Activated CD4-positive, alpha-beta T cell treated with anti-CD3 and anti-CD28 coated beads, Interleukin-2, amount 50 U/mL, for 16 hours (primary cell): ENCODE measurements at regions not wholly inside any gene's neighbourhood (a gene's known extent, or its start where the extent isn't known, plus 50 kb on each side); places are given as distances from the start of the nearest gene placed in this dataset.
"Not testable (repeated sequence)": the region's sequence is repeated elsewhere in the genome, so short reads cannot be mapped to it uniquely, and the experiment has no call there.

Experiments
- DNase-seq: peaks from one replicate; pipeline ENCODE4 v3.0.0-alpha.2; 2020

DNA sequence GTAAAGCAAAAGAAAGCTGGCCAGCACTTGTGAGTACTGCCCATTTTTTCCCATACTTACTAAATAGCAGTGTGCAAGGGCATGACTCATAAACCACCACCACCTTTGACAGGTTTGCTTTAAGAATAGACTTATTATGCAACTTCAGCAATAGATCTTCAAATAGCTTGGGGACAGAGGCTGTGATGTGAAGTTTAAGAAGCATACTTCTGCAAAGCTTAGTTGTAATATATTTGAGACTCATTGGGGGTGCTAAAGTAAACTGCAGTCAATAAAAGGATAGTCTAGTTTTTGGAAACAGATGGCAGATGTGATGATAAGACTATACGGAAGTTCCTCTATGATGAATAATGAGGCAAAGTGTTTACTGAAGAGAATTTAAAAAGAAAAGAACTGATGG is 210.0 kb downstream of the PLA2G4A start:
- peak; percentile 3 for DNase-seq

DNA sequence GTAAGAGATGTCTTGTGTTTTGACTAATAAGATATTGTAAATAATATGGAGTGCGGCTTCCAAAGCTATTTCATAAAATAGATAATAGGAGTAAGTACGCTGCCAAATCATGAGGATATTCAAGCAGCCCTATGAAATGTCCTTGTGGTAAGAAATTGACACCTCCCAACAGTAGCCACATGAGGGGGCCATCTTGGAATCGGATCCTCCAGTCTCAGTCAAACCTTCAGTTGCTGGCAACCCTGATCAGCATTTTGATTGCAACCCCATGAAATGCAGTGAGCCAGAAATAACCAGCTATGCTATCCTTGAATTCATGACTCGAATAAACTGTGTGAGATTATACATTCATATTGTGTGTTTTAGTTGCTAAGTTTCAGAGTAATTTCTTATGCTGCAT is 212.4 kb downstream of the PLA2G4A start:
- DNase-seq: no peak

- no peak for DNase-seq
Measured at GRCh38 chr1:187042538-187042937, 213.8 kb downstream of the PLA2G4A start.

GRCh38 chr1:187043433-187043832 is 214.7 kb downstream of the PLA2G4A start:
- not testable (repeated sequence) for DNase-seq

- DNase-seq: no peak
Measured at GRCh38 chr1:187044411-187044810, 215.7 kb downstream of the PLA2G4A start.

DNA sequence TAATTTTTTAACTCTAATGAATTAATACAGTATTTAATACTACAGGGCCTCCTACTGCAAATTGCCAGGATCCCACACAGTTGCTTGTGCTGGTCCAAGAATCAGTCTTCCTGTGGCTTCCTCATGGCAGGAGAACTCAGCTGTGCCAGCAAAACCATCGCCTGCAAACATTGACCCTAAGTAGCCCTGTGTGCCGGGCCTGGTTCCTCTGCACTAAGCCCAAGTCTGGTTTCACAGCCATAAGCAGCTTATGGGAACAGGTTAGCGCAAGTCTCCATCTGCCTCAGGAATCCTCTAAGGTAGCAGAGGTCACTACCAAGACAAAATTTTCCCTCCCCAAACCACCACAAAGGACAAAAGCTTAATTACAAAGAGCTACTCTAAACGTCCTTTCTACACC is 216.6 kb downstream of the PLA2G4A start:
- no peak for DNase-seq

DNA sequence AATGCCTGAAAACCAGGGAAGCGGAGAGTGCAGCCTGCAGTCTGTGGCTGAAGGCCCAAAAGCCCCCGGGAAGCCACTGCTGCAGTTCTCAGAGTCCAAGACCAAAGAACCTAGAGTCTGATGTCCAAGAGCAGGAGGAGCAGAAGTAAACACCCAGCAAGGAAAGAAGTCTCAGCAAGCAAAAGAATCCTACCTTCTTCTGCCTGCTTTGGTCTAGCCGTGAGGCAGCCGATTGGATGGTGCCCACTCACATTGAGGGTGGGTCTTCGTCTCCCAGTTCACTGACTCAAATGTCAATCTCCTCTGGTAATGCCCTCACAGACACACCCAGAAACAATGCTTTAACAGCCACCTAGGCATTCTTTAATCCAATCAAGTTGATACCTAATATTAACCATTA is 217.5 kb downstream of the PLA2G4A start:
- DNase-seq: no peak

GRCh38 chr1:187047298-187047697 is 218.5 kb downstream of the PLA2G4A start:
- DNase-seq: no peak

DNA sequence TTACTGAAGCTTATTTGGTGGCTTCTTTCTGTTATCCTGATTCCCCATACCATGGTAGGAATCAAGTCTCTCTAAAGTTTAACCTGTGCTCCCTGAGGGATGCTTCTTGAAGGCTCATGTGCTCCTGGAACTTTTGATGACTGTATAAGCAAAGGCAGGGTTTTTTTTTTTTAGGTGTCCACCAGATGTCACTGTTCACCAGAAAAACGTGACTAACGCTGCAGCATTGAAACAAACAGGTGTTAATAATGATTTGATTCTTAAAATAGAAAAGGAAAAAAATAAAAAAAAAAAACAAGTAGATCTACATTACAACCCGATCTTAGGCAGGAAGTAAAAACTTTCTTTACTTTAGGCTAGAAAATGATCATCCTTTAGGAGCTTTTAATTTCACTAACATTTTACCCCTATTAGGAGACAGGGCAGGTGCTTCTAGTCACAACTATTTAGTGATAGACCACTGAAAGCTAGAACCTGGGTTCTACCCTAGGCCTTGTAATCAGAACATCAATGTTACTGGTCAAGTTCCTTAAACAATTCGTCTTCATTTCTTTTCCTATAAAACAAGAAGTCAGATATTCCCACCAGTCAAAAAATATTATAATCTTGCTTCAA is 223.0 kb downstream of the PLA2G4A start:
- peak; percentile 17 for DNase-seq

GRCh38 chr1:187053876-187054275 is 225.1 kb downstream of the PLA2G4A start:
- no peak for DNase-seq

DNA sequence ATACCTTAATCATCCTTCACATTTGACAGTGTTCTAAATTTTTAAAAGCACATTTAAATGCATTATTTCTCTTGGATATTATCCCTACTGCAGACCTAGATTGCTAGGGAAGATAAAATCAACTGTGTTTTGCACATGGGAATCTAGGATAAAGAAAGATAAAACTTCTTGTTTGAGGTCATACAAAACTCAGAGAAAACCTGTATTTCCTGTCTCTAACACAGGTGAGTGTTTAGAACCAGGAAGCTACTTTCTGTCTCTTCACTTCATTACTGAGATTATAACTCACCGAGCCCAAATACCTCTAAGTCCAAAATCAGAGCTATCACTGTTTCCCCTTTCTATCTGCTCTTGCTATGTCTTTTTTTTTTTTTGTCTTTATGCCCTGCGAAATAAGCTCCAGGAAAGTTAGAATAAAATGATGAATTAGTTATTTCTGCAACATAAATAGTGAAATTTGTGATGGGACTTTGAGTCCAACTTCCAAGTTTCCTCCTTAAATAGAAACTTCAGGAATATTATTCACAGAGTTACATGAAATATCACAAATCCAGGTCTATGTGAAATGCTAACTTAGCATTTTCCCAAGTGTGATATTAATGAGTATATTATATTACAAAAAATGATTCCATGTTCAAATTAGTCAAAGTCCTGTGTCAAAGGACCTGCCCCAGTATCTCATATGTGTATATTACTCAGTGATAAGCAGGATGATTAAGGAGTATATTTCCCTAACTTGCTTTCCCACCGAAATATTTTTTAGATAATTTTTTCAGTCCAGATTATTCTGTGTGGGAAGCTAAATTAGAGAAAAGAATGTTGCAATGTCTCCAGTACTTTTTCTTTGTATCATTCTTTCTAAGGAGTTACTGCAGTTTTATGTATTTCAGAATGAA is 226.4 kb downstream of the PLA2G4A start:
- DNase-seq: no peak

- no peak for DNase-seq
Measured at GRCh38 chr1:187063271-187063670, 234.5 kb downstream of the PLA2G4A start.

GRCh38 chr1:187067160-187067559 is 238.4 kb downstream of the PLA2G4A start:
- no peak for DNase-seq

GRCh38 chr1:187070076-187070475 is 241.3 kb downstream of the PLA2G4A start:
- no peak for DNase-seq

DNA sequence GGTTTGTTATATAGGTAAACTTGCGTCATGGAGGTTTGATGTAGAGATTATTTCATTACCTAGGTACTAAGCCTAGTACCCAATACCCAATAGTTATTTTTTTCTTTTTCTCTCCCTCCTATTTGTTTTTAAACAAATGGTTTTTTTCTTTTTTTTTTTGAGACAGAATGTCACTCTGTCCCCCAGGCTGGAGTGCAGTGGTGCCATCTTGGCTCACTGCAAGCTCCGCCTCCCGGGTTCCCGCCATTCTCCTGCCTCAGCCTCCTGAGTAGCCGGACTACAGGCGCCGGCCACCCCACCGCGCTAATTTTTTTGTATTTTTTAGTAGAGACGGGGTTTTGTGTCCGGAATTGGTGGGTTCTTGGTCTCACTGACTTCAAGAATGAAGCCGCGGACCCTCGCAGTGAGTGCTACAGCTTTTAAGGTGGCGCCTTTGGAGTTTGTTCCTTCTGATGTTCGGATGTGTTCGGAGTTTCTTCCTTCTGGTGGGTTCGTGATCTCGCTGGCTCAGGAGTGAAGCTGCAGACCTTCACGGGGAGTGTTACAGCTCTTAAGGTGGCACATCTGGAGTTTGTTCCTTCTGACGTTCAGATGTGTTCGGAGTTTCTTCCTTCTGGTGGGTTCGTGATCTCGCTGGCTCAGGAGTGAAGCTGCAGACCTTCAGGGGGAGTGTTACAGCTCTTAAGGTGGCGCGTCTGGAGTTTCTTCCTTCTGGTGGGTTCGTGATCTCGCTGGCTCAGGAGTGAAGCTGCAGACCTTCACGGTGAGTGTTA is 243.7 kb downstream of the PLA2G4A start:
- peak; percentile 5 for DNase-seq

GRCh38 chr1:187073035-187073560 is 244.3 kb downstream of the PLA2G4A start:
- DNase-seq: peak; percentile 29

GRCh38 chr1:187073634-187074245 is 245.0 kb downstream of the PLA2G4A start:
- DNase-seq: not testable (repeated sequence)

- no peak for DNase-seq
Measured at GRCh38 chr1:187074445-187075048, 245.8 kb downstream of the PLA2G4A start.

DNA sequence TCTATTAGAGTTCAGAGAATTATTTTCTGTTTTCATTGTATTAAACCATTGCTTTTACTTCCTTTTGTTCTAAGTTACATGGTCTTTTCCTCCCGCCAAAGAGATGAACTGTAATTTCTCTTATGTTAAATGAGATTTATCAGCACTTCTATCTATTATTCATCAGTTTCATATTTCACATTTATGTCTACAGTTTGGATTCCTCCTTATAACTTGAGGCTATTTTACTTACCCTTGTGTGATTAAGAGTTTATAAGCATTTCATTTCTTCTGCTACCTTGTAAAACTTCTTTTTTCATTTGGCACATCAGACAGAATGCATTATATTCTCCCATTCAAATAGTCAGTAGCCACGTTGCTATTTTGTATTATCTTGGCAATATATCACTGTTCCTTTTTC is 248.2 kb downstream of the PLA2G4A start:
- DNase-seq: no peak

GRCh38 chr1:187078321-187078720 is 249.6 kb downstream of the PLA2G4A start:
- no peak for DNase-seq

- DNase-seq: no peak
Measured at GRCh38 chr1:187078916-187079315, 250.2 kb downstream of the PLA2G4A start.

DNA sequence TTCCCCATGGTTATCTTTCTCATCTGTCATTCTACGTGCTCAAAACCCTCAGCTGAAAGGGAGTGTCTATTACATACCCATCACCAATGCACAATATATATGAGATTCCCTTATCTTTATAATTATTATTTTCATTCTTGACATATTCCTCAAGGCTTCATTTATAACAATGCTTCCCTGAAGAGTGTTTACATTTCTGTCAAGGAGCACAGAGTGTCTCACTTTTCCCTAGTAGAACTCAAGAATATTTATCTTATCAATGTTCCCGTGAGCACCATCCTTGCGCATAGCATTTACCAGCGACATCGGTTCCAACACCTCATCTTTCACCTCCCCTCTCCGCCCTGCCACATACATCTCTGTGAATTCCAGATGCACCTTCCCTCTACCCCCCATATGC is 250.6 kb downstream of the PLA2G4A start:
- DNase-seq: no peak
